GM19238 (cell line): ENCODE measurements at regions not wholly inside any gene's neighbourhood (a gene's known extent, or its start where the extent isn't known, plus 50 kb on each side); places are given as distances from the start of the nearest gene placed in this dataset.

Experiments used
- DNase-seq: peaks from one replicate; pipeline ENCODE4 v3.0.0; 2011; ENCODE audit warnings: low spot score; ENCODE audit not compliant: insufficient read length

- DNase-seq, result no peak
Measured at GRCh38 chr10:131683941-131684340, 216.9 kb upstream of the PPP2R2D start.

DNA sequence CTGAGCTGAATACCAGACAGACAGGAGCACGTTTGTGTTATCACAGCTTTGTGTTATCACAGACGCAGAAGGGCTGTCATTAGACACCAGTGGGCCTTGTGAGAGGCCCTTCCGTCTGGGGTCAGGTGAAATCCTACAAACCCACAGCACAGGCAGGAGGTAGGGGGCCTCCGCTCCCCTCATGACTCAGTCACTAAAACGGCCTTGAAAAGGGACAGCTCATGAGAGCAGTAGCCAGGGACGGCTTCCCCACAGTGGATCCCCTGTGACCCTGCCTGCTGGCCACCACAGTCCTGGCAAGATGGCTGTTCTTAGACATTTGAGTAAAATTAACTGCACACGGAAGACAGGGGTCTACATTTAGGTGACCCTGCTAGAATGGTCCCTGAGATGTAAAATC is 215.8 kb upstream of the PPP2R2D start:
- DNase-seq, result no peak

GRCh38 chr10:131685576-131685975 is 215.2 kb upstream of the PPP2R2D start:
- DNase-seq, result no peak

DNA sequence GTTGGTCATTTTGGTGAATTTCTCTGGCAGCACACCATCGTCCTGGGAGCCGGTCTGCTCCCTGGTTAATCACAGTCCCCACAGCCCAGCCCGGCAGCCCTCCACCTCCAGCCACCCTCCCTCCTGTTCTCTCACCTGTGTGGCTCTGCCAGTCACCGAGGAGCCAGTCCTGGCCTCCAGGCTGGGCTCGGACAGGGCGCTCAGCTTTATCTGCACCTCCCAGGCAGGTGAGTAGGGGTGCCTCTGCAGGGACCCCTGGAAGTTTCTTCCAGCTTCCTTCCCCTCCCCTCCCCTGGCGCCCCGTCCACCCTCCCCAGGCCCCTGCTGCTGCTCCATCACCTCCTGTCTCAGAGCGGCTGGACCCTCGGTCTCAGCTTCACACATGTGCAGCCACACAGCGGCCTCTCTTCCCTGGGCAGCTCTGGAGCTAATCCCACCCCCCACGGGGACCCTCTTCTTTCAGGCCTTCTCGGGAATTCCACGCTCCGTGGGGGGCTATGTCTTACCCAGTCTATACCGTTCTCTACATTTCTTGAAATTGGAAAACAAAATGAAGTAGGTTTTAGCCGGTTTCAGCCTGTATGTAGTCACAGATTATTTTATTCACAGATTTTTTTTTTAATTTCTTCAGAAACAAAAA is 213.9 kb upstream of the PPP2R2D start:
- no peak for DNase-seq

GRCh38 chr10:131688304-131688703 is 212.5 kb upstream of the PPP2R2D start:
- no peak for DNase-seq

DNA sequence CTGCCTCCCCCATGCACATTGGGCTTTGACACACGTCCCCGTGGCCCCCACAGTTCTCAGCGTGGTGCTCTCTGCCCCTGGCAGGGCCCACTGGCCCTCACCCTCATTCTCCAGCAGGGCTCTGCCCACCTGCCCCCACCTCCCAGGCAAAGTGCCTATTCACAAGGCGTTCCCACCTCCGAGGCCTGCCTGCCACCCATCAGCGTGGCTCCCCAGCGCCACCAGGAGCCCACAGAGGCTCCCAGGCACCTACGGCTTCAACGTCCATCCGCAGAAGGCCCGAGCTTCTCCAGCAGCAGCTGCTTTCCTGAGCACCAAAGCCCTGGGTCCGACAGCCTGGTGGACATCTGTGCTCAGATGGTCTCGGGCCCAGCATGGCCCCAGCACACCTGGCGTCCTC is 211.8 kb upstream of the PPP2R2D start:
- no peak for DNase-seq

DNA sequence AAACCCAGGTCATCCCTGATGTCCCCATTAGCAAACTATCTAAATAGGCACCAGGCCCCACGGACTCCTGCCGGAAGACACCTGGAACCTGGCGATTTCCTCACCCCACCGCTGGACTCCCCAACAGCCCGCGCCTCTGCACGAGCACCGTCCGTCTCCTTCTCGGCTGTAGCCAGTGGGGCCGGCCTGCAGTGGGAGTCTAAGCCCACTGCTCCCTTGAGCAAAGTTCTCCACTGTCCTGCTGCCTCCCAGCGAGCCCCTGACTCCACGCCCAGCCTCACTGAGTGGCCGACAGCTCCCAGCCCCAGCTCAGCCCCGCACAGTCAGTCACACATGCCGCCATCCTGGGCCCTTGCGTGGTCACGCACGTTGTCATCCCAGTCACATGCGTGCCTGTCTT is 211.3 kb upstream of the PPP2R2D start:
- DNase-seq, result no peak

DNA sequence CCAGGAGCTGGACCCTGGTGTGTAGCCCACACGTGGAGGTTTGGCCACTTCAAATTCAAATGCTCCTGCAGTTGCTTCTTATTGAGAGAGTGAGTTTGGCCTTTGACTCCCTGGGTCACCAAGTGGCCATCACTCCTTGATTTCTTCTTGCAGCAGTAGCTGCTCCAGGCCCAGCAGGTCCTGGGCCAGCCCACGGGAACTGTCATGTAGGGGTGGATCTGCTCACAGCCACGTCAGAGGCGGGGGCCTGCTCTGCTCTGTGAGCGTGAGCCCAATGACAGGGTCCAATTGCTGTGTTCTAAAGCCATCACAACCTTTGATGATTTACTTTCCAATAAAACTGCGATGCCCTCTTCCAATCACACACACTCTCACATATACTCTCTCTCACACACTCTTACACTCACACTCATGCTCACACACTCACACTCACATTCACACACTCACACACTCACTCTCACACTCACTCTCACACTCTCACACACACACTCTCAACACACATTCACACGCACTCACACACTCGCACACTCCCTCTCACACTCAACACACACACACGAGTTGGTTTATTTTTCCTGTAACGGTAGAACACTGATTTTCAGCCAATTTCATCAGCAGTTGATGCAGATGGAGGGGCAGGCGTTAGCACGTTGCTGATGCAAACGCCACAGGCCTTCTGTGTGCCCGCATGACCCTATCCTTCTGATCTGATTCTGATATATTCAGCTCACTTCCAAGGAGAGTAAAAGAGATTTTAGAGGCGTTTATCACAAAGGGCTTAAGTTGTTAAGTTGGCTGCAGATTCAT is 210.7 kb upstream of the PPP2R2D start:
- DNase-seq, result no peak

GRCh38 chr10:131690805-131691239 is 210.0 kb upstream of the PPP2R2D start:
- no peak for DNase-seq

GRCh38 chr10:131691481-131692090 is 209.2 kb upstream of the PPP2R2D start:
- no peak for DNase-seq

DNA sequence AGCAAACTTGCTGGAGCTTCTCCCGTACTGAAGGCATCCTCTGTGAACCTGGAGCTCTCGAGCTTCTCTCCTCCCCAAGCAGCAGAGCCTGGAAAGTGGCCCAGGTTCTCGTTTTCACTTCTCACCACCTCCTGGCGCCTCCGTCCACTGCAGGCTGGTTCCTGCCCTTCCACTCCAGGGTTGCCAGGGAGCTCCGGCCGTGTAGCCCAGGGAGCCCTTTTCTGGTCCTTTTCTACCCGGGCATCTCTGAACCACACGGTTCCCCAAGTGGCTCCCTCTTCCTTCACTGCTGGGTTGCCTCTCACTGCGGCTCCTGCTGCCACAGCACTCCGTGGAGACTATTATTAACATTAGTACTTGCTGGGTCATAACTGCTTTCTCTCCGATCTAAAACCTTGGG is 208.6 kb upstream of the PPP2R2D start:
- DNase-seq, result no peak

- no peak for DNase-seq
Measured at GRCh38 chr10:131692686-131693334, 208.0 kb upstream of the PPP2R2D start.

- DNase-seq, result no peak
Measured at GRCh38 chr10:131693766-131694165, 207.0 kb upstream of the PPP2R2D start.

- DNase-seq, result no peak
Measured at GRCh38 chr10:131694168-131694780, 206.5 kb upstream of the PPP2R2D start.

- no peak for DNase-seq
Measured at GRCh38 chr10:131694781-131695495, 205.9 kb upstream of the PPP2R2D start.

DNA sequence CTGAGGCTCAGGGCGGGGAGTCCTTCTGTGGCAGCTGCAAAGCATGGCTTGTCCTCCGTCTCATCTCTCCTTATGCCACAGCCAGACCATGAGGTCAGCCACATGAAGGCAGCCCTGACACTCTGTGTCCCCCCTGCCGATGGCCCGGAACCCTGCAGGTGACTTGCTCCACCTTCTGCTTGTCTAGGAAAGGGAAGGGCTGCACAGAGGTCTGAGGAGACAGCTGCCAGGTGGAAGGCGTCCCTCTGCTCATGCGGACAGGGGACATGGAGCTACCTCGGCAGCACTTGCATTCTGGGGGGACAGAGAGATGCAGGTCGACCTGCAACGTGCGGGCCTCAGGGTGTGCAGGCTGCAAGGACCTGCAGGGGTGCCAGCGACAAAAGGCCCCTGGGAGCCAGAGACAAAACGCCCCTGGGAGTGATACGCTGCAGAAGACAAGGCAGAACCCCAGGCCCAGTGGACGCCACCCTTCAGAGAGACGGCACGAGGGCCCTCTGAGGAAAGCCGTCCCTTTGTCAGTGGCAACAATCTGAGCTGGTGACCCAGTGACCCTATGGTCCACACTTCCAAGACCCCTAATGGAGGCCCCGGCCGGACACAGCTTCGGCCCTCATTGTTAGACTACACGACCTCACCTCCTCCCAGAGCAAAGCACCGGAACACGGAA is 205.2 kb upstream of the PPP2R2D start:
- no peak for DNase-seq

- no peak for DNase-seq
Measured at GRCh38 chr10:131697476-131698128, 203.2 kb upstream of the PPP2R2D start.

- no peak for DNase-seq
Measured at GRCh38 chr10:131698232-131698631, 202.6 kb upstream of the PPP2R2D start.

DNA sequence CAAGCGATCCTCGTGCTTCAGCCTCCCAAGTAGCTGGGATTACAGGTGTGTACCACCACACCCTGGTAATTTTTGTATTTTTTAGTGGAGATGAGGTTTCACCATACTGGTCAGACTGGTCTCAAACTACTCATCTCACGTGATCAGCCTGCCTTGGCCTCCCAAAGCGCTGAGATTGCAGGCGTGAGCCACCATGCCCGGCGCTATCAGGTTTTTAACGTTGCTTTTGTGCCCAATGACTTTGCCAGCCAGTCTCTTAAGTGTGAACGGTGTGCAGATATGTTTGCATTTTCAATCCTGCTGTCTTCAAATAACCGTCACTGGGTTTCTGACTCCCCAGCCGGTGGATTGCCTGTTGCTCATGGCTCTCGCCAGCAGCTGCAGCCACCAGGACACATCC is 201.8 kb upstream of the PPP2R2D start:
- no peak for DNase-seq

- no peak for DNase-seq
Measured at GRCh38 chr10:131700032-131700431, 200.8 kb upstream of the PPP2R2D start.
